Fibroblast of the conjunctiva (primary cell): ENCODE measurements at regions not wholly inside any gene's neighbourhood (a gene's known extent, or its start where the extent isn't known, plus 50 kb on each side); places are given as distances from the start of the nearest gene placed in this dataset.
"Not testable (repeated sequence)": the region's sequence is repeated elsewhere in the genome, so short reads cannot be mapped to it uniquely, and the experiment has no call there.

ENCODE experiments used
- DNase-seq: peaks from one replicate; pipeline ENCODE4 v3.0.0-alpha.2; 2010; ENCODE audit warnings: low read depth

DNA sequence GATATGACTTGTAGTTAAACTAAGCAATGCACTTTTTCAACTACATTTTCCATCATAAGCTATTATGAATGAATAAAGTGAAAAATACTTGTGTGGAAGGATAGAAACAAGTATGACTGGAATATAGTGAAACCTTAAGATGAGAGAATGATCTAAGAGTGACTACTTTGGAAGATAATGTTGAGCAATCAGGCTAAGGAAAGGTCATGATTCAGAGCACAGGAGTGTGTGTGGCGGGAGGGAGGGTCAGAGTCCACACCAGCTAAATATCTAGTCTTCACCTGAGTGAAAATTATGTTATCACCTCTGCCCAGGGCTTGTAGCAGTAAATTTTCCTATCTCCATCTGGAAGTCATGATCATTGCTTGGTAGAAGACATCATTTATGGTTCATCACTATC is 833.4 kb upstream of the ATXN8OS start:
- DNase-seq: no peak

DNA sequence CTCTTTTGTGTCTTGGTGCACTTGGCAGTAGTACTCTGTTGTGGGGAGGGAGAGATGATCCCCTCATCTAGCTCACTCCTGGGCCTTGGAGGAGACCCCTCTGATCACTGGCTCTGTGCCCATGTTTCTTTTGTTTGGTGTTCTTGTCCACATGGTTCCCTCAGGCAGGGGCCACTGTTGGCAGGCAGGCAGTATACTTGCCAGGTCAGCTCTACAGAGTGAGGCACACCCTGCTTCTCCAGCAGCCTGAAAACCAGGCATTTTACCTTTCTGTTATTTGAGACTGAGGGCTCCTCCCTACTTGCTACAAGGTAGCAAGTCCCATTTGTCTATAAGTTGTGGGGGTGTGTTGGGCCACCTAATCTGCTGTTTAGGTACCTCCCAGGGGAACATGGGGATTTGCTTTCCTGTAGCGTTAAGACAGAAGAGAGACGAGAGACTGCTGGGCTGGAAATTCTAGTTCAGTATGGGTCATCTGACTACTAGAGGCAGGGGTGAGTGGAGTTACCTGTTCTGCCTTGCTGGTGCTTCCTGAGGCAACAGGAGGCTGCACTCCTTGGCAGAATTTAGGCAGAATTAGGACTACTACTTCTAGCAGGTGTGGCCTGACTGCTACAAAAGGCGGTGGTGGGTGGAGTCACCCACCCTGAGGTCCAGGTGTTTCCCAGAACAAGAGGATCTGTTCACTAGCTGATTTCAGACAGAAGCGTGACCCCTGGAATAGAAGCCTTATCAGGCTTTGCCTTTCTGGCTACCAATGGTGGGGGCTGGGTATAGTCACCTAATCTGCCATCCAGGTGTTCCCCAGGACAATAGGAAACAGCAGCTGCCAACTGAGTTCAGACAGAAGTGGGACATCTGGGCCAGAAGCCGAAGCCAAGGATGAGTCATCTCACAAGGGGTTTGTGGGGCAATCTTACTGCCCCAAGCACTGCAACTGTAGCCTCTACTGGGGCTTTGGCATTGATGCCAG is 843.0 kb upstream of the ATXN8OS start:
- no peak for DNase-seq

- DNase-seq: no peak
Observed at GRCh38 chr13:69243366-69243765, 864.3 kb upstream of the ATXN8OS start.

DNA sequence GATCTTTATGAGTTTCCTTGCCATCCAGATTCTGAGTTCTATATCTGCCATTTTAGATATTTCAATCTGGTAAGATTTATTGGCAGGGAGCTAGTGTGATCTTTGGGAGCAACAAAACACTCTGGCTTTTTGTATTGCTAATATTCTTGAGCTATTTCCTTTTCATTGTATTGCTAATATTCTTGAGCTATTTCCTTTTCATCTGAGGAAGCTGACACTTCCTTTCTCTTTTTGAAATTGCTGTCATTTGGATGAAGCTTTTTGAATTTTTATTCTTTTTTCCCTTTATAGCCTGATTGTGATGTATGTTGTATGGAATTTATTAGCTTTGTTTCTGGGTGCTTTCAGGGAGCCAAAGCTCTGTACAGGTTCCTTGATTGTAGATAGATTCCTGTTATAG is 873.5 kb upstream of the ATXN8OS start:
- no peak for DNase-seq

DNA sequence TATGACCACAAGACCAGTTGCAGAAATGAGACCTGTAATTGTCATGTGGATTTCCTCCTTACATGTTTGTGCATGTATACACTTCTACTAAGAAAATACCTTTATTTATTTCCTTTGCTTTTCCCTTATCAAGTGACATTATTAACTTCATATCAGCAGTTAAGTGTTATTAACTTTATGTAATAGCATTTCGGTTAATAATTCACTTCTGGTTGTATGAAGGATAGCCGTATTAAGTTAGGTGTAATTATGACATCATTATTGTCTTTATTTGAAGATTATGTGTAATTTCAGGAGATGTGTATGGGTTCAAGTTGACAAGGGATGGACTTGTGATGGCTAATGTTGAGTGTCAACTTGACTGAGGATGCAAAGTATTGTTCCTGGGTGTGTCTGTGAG is 881.2 kb upstream of the ATXN8OS start:
- no peak for DNase-seq

DNA sequence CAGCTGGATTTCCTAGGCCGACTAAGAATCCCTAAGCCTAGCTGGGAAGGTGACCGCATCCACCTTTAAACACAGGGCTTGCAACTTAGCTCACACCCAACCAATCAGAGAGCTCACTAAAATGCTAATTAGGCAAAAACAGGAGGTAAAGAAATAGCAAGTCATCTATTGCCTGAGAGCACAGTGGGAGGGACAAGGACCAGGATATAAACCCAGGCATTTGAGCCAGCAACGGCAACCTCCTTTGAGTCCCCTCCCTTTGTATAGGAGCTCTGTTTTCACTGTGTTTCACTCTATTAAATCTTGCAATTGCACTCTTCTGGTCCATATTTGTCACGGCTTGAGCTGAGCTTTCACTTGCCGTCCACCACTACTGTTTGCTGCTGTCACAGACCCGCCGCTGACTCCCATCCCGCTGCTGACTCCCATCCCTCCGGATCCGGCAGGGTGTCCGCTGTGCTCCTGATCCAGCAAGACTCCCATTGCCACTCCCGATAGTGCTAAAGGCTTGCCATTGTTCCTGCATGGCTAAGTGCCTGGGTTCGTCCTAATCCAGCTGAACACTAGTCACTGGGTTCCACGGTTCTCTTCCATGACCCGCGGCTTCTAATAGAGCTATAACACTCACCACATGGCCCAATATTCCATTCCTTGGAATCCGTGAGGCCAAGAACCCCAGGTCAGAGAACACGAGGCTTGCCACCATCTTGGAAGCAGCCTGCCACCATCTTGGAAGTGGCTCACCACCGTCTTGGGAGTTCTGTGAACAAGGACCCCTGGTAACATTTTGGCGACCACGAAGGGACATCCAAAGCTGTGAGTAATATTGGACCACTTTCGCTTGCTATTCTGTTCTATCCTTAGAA is 885.8 kb upstream of the ATXN8OS start:
- DNase-seq: not testable (repeated sequence)

- no peak for DNase-seq
Observed at GRCh38 chr13:69213396-69213795, 894.2 kb upstream of the ATXN8OS start.

GRCh38 chr13:69204620-69205019 is 903.0 kb upstream of the ATXN8OS start:
- no peak for DNase-seq

GRCh38 chr13:69202996-69203395 is 904.6 kb upstream of the ATXN8OS start:
- DNase-seq: no peak

GRCh38 chr13:69199664-69200063 is 908.0 kb upstream of the ATXN8OS start:
- no peak for DNase-seq

DNA sequence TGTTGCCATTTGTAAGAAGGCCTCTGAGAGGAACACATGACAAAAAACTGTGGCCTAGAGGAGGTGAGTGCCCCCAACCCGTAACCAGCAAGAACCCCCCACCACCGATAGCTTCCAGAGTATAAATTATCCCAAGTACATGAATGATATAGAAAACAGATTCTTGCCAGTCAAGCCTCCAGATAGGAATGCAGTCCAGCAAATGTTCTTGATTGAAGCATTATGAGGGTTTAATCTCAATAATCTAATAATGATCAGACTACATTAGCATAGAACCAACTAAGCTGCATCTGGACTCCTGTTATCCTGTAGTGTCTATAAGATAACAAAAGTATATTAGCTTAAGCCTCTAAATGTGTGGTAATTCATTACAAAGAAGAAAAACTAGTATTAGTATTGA is 908.9 kb upstream of the ATXN8OS start:
- no peak for DNase-seq

GRCh38 chr13:69194130-69194529 is 913.5 kb upstream of the ATXN8OS start:
- DNase-seq: no peak

- DNase-seq: no peak
Observed at GRCh38 chr13:69180034-69180433, 927.6 kb upstream of the ATXN8OS start.

- no peak for DNase-seq
Observed at GRCh38 chr13:69178000-69178399, 929.6 kb upstream of the ATXN8OS start.

DNA sequence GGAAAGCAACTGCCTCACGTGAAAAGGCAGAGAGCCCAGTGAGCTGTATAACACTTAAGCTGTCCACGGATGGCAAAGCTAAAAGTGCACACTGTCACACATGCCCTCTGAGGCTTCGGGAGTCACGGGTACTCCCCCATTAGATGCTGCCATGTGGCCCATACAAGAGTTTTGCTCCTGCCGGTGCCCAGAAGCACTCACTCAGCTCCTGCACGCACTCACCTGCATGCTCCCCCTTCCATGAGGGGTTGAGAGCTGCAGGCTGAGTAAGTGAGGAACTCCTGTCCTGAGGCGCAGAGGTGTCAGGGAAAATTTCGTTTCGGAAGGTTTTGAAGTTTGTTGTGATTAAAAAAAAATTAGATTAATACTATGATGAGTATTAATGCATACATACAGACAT is 939.2 kb upstream of the ATXN8OS start:
- no peak for DNase-seq

- DNase-seq: no peak
Observed at GRCh38 chr13:69155136-69155535, 952.5 kb upstream of the ATXN8OS start.

- no peak for DNase-seq
Observed at GRCh38 chr13:69142101-69142500, 965.5 kb upstream of the ATXN8OS start.

DNA sequence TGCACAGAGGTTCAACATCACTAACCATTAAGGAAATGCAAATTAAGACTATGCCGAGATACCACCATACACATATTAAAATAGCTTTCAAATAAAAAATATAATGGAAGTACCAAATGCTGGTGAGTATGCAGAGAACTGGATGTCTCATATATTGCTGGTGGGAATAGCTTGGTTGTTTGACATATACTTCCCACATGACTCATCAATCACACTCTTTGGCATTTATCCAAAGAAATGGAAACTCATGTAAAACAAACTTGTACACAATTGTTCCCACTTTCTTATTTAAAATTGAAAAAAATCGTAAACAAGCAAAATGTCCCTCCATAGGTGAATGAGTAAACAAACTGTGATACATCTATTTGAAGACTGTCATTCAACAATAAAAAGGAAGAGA is 982.6 kb upstream of the ATXN8OS start:
- DNase-seq: no peak

DNA sequence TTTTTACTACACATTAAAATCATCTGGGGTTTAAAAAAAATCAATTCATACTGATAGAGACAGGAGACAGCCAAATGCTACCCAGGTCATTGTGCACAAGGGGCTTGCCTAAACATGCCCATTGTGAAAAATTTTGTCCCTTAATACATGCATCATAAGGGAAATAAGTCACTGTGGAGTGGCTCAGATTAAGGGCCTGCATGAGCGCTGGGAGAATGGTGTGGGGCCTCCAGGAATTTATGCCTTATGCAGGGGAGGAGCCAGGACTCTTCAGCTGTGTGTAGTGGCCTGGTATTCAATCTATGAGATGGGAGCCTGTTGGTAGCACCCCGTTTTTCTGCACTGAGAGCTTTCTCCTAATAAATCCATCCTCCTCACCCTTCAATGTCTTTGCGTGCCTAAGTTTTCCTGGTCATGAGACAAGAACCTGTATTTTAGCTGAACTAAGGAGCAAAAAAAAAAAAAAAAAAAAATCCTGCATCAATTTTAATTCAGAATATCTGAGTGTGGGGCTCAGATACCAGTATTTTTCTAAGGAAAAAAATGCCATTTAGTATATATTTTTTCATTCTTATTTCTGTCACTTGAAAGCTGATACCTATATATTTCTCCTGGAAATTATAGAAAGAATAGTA is 997.6 kb upstream of the ATXN8OS start:
- no peak for DNase-seq

DNA sequence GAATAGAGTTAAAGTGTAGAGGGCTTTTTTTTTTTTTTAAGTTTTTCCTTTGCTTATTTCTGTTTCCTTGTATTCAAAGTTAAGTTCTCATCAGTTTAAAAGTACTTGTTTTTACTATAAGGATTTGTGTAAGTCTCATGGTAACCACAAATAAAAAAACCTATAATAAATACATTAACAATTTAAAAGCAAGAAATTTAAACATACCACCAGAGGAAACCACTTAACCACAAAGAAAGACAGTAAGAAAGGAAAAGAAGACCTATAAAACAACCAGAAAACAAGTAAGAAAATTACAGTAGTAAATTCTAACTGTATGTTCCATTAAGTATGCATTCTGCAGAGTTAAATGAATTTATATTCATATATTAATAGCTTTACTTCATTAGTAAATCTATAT is 999.1 kb upstream of the ATXN8OS start:
- no peak for DNase-seq

DNA sequence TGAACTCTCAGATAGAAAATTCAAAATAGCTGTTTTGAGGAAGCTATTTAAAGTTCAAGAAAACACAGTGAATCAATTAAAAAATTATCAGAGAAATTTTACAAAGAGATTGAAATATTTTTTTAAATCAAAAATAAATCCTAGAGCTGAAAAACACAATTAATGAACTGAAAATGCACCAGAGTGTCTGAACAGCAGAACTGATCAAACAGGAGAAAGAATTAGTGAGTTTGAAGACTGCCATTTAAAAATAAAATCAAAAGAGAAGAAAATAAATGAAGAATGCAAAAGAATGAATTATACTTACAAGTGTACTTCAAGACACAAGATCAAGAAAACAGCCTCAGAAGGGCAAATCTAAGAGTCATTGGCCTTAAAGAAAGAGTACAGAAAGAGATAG is 1000.2 kb upstream of the ATXN8OS start:
- no peak for DNase-seq

DNA sequence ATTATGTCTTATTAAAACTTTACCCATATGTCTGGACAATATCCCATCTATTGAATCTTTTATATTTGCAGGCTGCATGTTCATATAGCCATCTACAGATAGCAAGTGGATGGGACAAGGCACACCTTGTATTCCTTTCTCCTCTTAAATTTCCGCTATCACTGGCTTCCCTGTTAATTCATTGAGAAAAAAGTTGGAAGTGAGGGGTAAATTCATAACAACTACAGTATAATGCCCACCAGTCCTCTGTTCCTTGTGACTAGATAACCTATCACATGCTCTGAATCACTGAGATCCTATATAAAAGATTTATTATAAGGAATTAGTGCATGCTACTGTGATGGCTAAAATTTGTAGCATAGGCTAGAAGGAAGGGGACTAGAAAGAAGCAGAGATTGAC is 1005.8 kb upstream of the ATXN8OS start:
- DNase-seq: no peak

- no peak for DNase-seq
Observed at GRCh38 chr13:69094485-69094884, 1013.1 kb upstream of the ATXN8OS start.
